HG03342 (cell line): ENCODE measurements at regions not wholly inside any gene's neighbourhood (a gene's known extent, or its start where the extent isn't known, plus 50 kb on each side); places are given as distances from the start of the nearest gene placed in this dataset.

Experiments
- ATAC-seq: cut with Tn5 transposase; IDR thresholded peaks from one replicate; pipeline ENCODE4 v1.9.1; 2021; ENCODE audit warnings: mild to moderate bottlenecking, moderate library complexity; ENCODE audit not compliant: unreplicated experiment

- ATAC-seq, result no peak
These were observed 402.8 kb upstream of the JAG1 start for GRCh38 chr20:11076434-11077105.

- no peak for ATAC-seq
These were observed 403.4 kb upstream of the JAG1 start for GRCh38 chr20:11077226-11077625.

GRCh38 chr20:11080010-11080409 is 406.2 kb upstream of the JAG1 start:
- ATAC-seq, result no peak

GRCh38 chr20:11080781-11081377 is 407.1 kb upstream of the JAG1 start:
- ATAC-seq, result no peak

GRCh38 chr20:11083841-11084240 is 410.0 kb upstream of the JAG1 start:
- ATAC-seq, result no peak

GRCh38 chr20:11084508-11084907 is 410.7 kb upstream of the JAG1 start:
- ATAC-seq, result no peak

- ATAC-seq, result no peak
These were observed 413.2 kb upstream of the JAG1 start for GRCh38 chr20:11086970-11087369.

- no peak for ATAC-seq
These were observed 417.0 kb upstream of the JAG1 start for GRCh38 chr20:11090751-11091150.

- no peak for ATAC-seq
These were observed 417.7 kb upstream of the JAG1 start for GRCh38 chr20:11091511-11091910.

GRCh38 chr20:11092151-11092550 is 418.4 kb upstream of the JAG1 start:
- no peak for ATAC-seq

GRCh38 chr20:11094196-11094595 is 420.4 kb upstream of the JAG1 start:
- ATAC-seq, result no peak

- ATAC-seq, result no peak
These were observed 420.9 kb upstream of the JAG1 start for GRCh38 chr20:11094711-11095110.

GRCh38 chr20:11098888-11099287 is 425.1 kb upstream of the JAG1 start:
- no peak for ATAC-seq

- ATAC-seq, result no peak
These were observed 427.4 kb upstream of the JAG1 start for GRCh38 chr20:11101243-11101642.

- no peak for ATAC-seq
These were observed 427.9 kb upstream of the JAG1 start for GRCh38 chr20:11101696-11102095.

- no peak for ATAC-seq
These were observed 430.1 kb upstream of the JAG1 start for GRCh38 chr20:11103866-11104265.

- ATAC-seq, result no peak
These were observed 434.5 kb upstream of the JAG1 start for GRCh38 chr20:11108102-11108810.

- ATAC-seq, result no peak
These were observed 436.7 kb upstream of the JAG1 start for GRCh38 chr20:11110535-11110934.

GRCh38 chr20:11111191-11111590 is 437.4 kb upstream of the JAG1 start:
- ATAC-seq, result no peak

GRCh38 chr20:11112832-11113231 is 439.0 kb upstream of the JAG1 start:
- no peak for ATAC-seq

GRCh38 chr20:11114382-11114781 is 440.6 kb upstream of the JAG1 start:
- no peak for ATAC-seq

GRCh38 chr20:11117808-11118528 is 444.2 kb upstream of the JAG1 start:
- no peak for ATAC-seq
